H1 (cell line): ENCODE measurements at regions not wholly inside any gene's neighbourhood (a gene's known extent, or its start where the extent isn't known, plus 50 kb on each side); places are given as distances from the start of the nearest gene placed in this dataset.

Experiments used
- CTCF ChIA-PET: fragments of 300-600 bp; sonication (Branson Sonifier 250); formaldehyde crosslinking; loops from one replicate; lab custom pipeline; 2021; ENCODE audit not compliant: partially characterized antibody; lab: Charles Lee
- POLR2A ChIA-PET: fragments of 300-600 bp; sonication (Branson Sonifier 250); formaldehyde crosslinking; loops from one replicate; lab custom pipeline; 2021; ENCODE audit warnings: inconsistent platforms; ENCODE audit not compliant: partially characterized antibody; lab: Charles Lee
- DNase-seq, 2 experiments: peaks; one replicate each; pipeline versions ENCODE4 v3.0.0 to v3.0.0-alpha.2; 2010 to 2022; ENCODE audit warnings: low spot score in 2 of 2, low read depth in 1 of 2, mixed read lengths in 1 of 2
- FAIRE-seq: peaks from 2 replicates; lab custom pipeline; 2011; peaks lifted over from hg19 to GRCh38; lab: Jason Lieb, UNC
- H2AFZ ChIP-seq: 2 replicates; pipeline ENCODE4 v1.8.1; 2012; ENCODE audit warnings: low read length, inconsistent platforms
- H2AK5ac ChIP-seq: 2 replicates; pipeline ENCODE4 v1.6.1; 2013; ENCODE audit warnings: low read depth, low read length
- H2BK120ac ChIP-seq: replicated peaks from 2 replicates; pipeline ENCODE3; 2013; ENCODE audit warnings: low read depth, low read length, inconsistent platforms
- H2BK12ac ChIP-seq: 2 replicates; pipeline ENCODE4 v1.6.1; 2013; ENCODE audit warnings: low read depth, low read length
- H2BK15ac ChIP-seq: 2 replicates; pipeline ENCODE4 v1.6.1; 2013; ENCODE audit warnings: low read length
- H2BK20ac ChIP-seq: 2 replicates; pipeline ENCODE4 v1.6.1; 2013; ENCODE audit warnings: low read length
- H2BK5ac ChIP-seq: 2 replicates; pipeline ENCODE4 v1.6.1; 2013; ENCODE audit warnings: low read depth, low read length
- H3K14ac ChIP-seq: 2 replicates; pipeline ENCODE4 v1.6.1; 2013; ENCODE audit warnings: inconsistent platforms; ENCODE audit not compliant: insufficient read length
- H3K18ac ChIP-seq: 2 replicates; pipeline ENCODE4 v1.6.1; 2013; ENCODE audit warnings: low read length; ENCODE audit errors: extremely low read depth
- H3K23ac ChIP-seq: 2 replicates; pipeline ENCODE4 v1.6.1; 2013; ENCODE audit warnings: inconsistent platforms; ENCODE audit not compliant: insufficient read length
- H3K23me2 ChIP-seq: 2 replicates; pipeline ENCODE4 v1.6.1; 2013; ENCODE audit warnings: low read depth, low read length
- H3K27ac ChIP-seq: 2 replicates; pipeline ENCODE4 v1.6.1; 2011; ENCODE audit warnings: low read depth, low read length, inconsistent platforms
- H3K27me3 ChIP-seq, 4 experiments: replicated peaks in 1 of 4; 1 replicate in 1 of 4; 2 replicates in 3 of 4; pipeline versions ENCODE4 v1.6.1 to v1.8.1; 2011 to 2013; ENCODE audit warnings: low read length in 3 of 4, mild to moderate bottlenecking in 3 of 4, inconsistent platforms in 2 of 4, mixed read lengths in 2 of 4, moderate library complexity in 1 of 4; ENCODE audit not compliant: control insufficient read depth in 3 of 4, insufficient read depth in 3 of 4; ENCODE audit errors: extremely low read depth in 1 of 4
- H3K36me3 ChIP-seq, 4 experiments: 2 replicates each; pipeline versions ENCODE4 v1.6.1 to v1.8.1; 2011 to 2013; ENCODE audit warnings: mild to moderate bottlenecking in 4 of 4, low read length in 3 of 4, moderate library complexity in 2 of 4, control low read depth in 1 of 4, inconsistent platforms in 1 of 4; ENCODE audit not compliant: insufficient read depth in 4 of 4, control insufficient read depth in 2 of 4
- H3K4ac ChIP-seq: replicated peaks from 2 replicates; pipeline ENCODE3; 2013; ENCODE audit warnings: low read length, low read depth, mixed read lengths, inconsistent platforms; ENCODE audit not compliant: insufficient read length
- H3K4me1 ChIP-seq, 4 experiments: replicated peaks in 1 of 4; 1 replicate in 1 of 4; 2 replicates in 3 of 4; pipeline versions ENCODE4 v1.6.1 to v1.8.1; 2011 to 2013; ENCODE audit warnings: low read length in 3 of 4, inconsistent platforms in 2 of 4, mixed read lengths in 1 of 4; ENCODE audit not compliant: insufficient read depth in 4 of 4, control insufficient read depth in 3 of 4
- H3K4me2 ChIP-seq, 2 experiments: 2 replicates each; pipeline versions ENCODE4 v1.6.1 to v1.8.1; 2011 to 2013; ENCODE audit warnings: low read depth in 2 of 2, low read length in 2 of 2, control low read depth in 1 of 2, inconsistent platforms in 1 of 2, mild to moderate bottlenecking in 1 of 2; ENCODE audit not compliant: insufficient read depth in 1 of 2
- H3K4me3 ChIP-seq, 4 experiments: fragments of 200-600, 300-600 bp in 1 of 4; sonication (generic), shearing (Covaris generic), sonication (Bioruptor Twin) in 1 of 4; 2 replicates each; pipeline versions ENCODE4 v1.5.1 to v1.8.1; 2011 to 2016; ENCODE audit warnings: low read length in 4 of 4, low read depth in 3 of 4, control low read depth in 2 of 4, inconsistent platforms in 2 of 4, mild to moderate bottlenecking in 2 of 4, mixed read lengths in 1 of 4, moderate library complexity in 1 of 4; ENCODE audit not compliant: insufficient read depth in 2 of 4; ENCODE audit errors: extremely low read depth in 1 of 4
- H3K56ac ChIP-seq: replicated peaks from 2 replicates; pipeline ENCODE3; 2013; ENCODE audit warnings: low read depth, mild to moderate bottlenecking, mixed read lengths, low read length, inconsistent platforms; ENCODE audit not compliant: insufficient read length
- H3K79me1 ChIP-seq: 2 replicates; pipeline ENCODE4 v1.6.1; 2013; ENCODE audit warnings: low read depth, low read length, control low read depth
- H3K79me2 ChIP-seq, 2 experiments: 2 replicates each; pipeline versions ENCODE4 v1.6.1 to v1.8.1; 2012 to 2013; ENCODE audit warnings: low read length in 2 of 2, mild to moderate bottlenecking in 2 of 2, inconsistent platforms in 1 of 2; ENCODE audit not compliant: insufficient read depth in 2 of 2, control insufficient read depth in 1 of 2
- H3K9ac ChIP-seq, 4 experiments: replicated peaks in 1 of 4; 1 replicate in 1 of 4; 2 replicates in 3 of 4; pipeline versions ENCODE4 v1.6.1 to v1.8.1; 2011 to 2013; ENCODE audit warnings: low read depth in 3 of 4, low read length in 3 of 4, control low read depth in 2 of 4, mild to moderate bottlenecking in 2 of 4, moderate library complexity in 2 of 4, inconsistent platforms in 1 of 4; ENCODE audit errors: extremely low read depth in 1 of 4
- H3K9me3 ChIP-seq, 2 experiments: 2 replicates each; pipeline versions ENCODE4 v1.6.1 to v1.8.1; 2012 to 2013; ENCODE audit warnings: mild to moderate bottlenecking in 2 of 2, moderate library complexity in 2 of 2, control low read depth in 1 of 2, inconsistent platforms in 1 of 2, low read depth in 1 of 2, low read length in 1 of 2, mixed read lengths in 1 of 2; ENCODE audit not compliant: insufficient read depth in 2 of 2
- H4K20me1 ChIP-seq, 2 experiments: replicated peaks in 1 of 2; 2 replicates each; pipeline versions ENCODE3 to v1.8.1; 2011 to 2013; ENCODE audit warnings: inconsistent platforms in 2 of 2, low read length in 2 of 2, mild to moderate bottlenecking in 1 of 2; ENCODE audit not compliant: insufficient read depth in 2 of 2, control insufficient read depth in 1 of 2
- H4K5ac ChIP-seq: 2 replicates; pipeline ENCODE4 v1.6.1; 2013; ENCODE audit warnings: low read length, low read depth, mixed read lengths, inconsistent platforms; ENCODE audit not compliant: insufficient read length
- H4K8ac ChIP-seq: 2 replicates; pipeline ENCODE4 v1.8.0; 2013; ENCODE audit warnings: mild to moderate bottlenecking, moderate library complexity, low read length, inconsistent platforms; ENCODE audit not compliant: insufficient read depth; ENCODE audit errors: extremely low read depth
- H4K91ac ChIP-seq: replicated peaks from 2 replicates; pipeline ENCODE3; 2013; ENCODE audit warnings: low read length, mixed read lengths, inconsistent platforms; ENCODE audit not compliant: insufficient read length
- ASH2L ChIP-seq: fragments of 200-600, 300-600 bp; sonication (generic); IDR thresholded peaks from one replicate; pipeline ENCODE4 v1.7.1; 2017; ENCODE audit warnings: low read length
- CHD2 ChIP-seq: IDR thresholded peaks from 2 replicates; pipeline ENCODE4 v1.6.1; 2012; ENCODE audit warnings: low read length, improper control_type of control experiment
- EP300 ChIP-seq, 2 experiments: IDR thresholded peaks; 1 replicate in 1 of 2; 2 replicates in 1 of 2; pipeline ENCODE4 v1.6.1; 2011 to 2012; ENCODE audit warnings: low read depth in 2 of 2, low read length in 2 of 2, mild to moderate bottlenecking in 2 of 2, borderline replicate concordance in 1 of 2, inconsistent platforms in 1 of 2, moderate library complexity in 1 of 2
- GTF2F1 ChIP-seq: IDR thresholded peaks from 2 replicates; pipeline ENCODE4 v1.6.1; 2012; ENCODE audit warnings: low read depth, low read length, improper control_type of control experiment, borderline replicate concordance
- HDAC2 ChIP-seq, 2 experiments: fragments of 300-600 bp in 1 of 2; sonication (generic) in 1 of 2; IDR thresholded peaks; 2 replicates each; pipeline ENCODE4 v1.6.1; 2011 to 2012; ENCODE audit warnings: low read depth in 2 of 2, low read length in 2 of 2, mild to moderate bottlenecking in 2 of 2, moderate library complexity in 2 of 2, borderline replicate concordance in 1 of 2, inconsistent platforms in 1 of 2
- HDAC6 ChIP-seq: IDR thresholded peaks from one replicate; pipeline ENCODE4 v1.7.1; 2012; ENCODE audit warnings: low read depth, mild to moderate bottlenecking, inconsistent platforms, low read length, moderate library complexity
- JUN ChIP-seq: IDR thresholded peaks from 2 replicates; pipeline ENCODE4 v1.6.1; 2011; ENCODE audit warnings: low read depth, mild to moderate bottlenecking, improper control_type of control experiment, low read length
- KDM5A ChIP-seq: fragments of 200-600 bp; IDR thresholded peaks from 2 replicates; pipeline ENCODE4 v1.7.1; 2012; ENCODE audit warnings: mild to moderate bottlenecking, low read length, inconsistent platforms, mixed read lengths
- PHF8 ChIP-seq: fragments of 200-600 bp; sonication (generic); conservative IDR thresholded peaks from 2 replicates; pipeline ENCODE4 v1.7.1; 2012; ENCODE audit warnings: low read depth, mild to moderate bottlenecking, inconsistent platforms, low read length, moderate library complexity
- RBBP5 ChIP-seq: IDR thresholded peaks from 2 replicates; pipeline ENCODE4 v1.7.1; 2012; ENCODE audit warnings: low read depth, mild to moderate bottlenecking, inconsistent platforms, low read length, moderate library complexity, borderline replicate concordance
- SAP30 ChIP-seq: fragments of 300-600 bp; sonication (generic); IDR thresholded peaks from 2 replicates; pipeline ENCODE4 v1.7.1; 2012; ENCODE audit warnings: low read length, moderate library complexity, mild to moderate bottlenecking, inconsistent platforms; ENCODE audit not compliant: insufficient read depth, insufficient replicate concordance
- TBP ChIP-seq: IDR thresholded peaks from 2 replicates; pipeline ENCODE4 v1.6.1; 2011; ENCODE audit warnings: low read depth, low read length, improper control_type of control experiment
- TCF12 ChIP-seq: IDR thresholded peaks from 2 replicates; pipeline ENCODE4 v1.6.1; 2011; ENCODE audit warnings: low read depth, mild to moderate bottlenecking, low read length
- TEAD4 ChIP-seq: IDR thresholded peaks from 2 replicates; pipeline ENCODE4 v1.6.1; 2012; ENCODE audit warnings: low read depth, low read length, inconsistent platforms, mixed read lengths
- YY1 ChIP-seq: IDR thresholded peaks from 2 replicates; pipeline ENCODE4 v1.6.1; 2011; ENCODE audit warnings: low read depth, mild to moderate bottlenecking, low read length
- ZNF274 ChIP-seq: IDR thresholded peaks from 2 replicates; pipeline ENCODE4 v1.7.0; 2012; ENCODE audit warnings: low read length, borderline replicate concordance; ENCODE audit errors: extremely low read depth

- no peak for FAIRE-seq
- no peak overlapping the region for H3K27ac ChIP-seq
- POLR2A ChIA-PET = no interaction called here
- TF ChIP-seq RBBP5 = no peak
- no peak for TF ChIP-seq TCF12
- no peak for TF ChIP-seq CHD2
- TF ChIP-seq ASH2L = no peak
- no peak for TF ChIP-seq KDM5A
- no peak for TF ChIP-seq ZNF274
- no peak for TF ChIP-seq EP300 (IDR thresholded peaks at IDR 0.05; ENCODE audit: borderline replicate concordance in 1 of 2, low read depth in 2 of 2, low read length in 2 of 2)
- TF ChIP-seq TBP = no peak
- TF ChIP-seq HDAC6 = no peak
- TF ChIP-seq GTF2F1 = no peak
- no peak for TF ChIP-seq PHF8
- TF ChIP-seq YY1 = no peak
- TF ChIP-seq TEAD4 = no peak
- no peak for TF ChIP-seq SAP30
- no peak for TF ChIP-seq HDAC2 (IDR thresholded peaks at IDR 0.05; ENCODE audit: borderline replicate concordance in 1 of 2, low read depth in 2 of 2, low read length in 2 of 2)
- no peak for TF ChIP-seq JUN
These were observed 312.9 kb upstream of the SLITRK5 start for GRCh38 chr13:87358319-87358718.

More at GRCh38 chr13:87358319-87358718, 312.9 kb upstream of the SLITRK5 start:
- no peak overlapping the region for H2BK12ac ChIP-seq
- no peak overlapping the region for H3K4me3 ChIP-seq
- no peak for DNase-seq
- H3K9ac ChIP-seq = no peak overlapping the region
- no peak overlapping the region for H2BK120ac ChIP-seq
- no peak overlapping the region for H4K8ac ChIP-seq
- no peak overlapping the region for H3K14ac ChIP-seq
- no peak overlapping the region for H3K4ac ChIP-seq
- H3K4me1 ChIP-seq = no peaks in the 10 kb centered on the region
- no peaks in the 10 kb centered on the region for H4K20me1 ChIP-seq
- H4K5ac ChIP-seq = no peak overlapping the region
- no peak overlapping the region for H2BK15ac ChIP-seq
- no peaks in the 10 kb centered on the region for H3K27me3 ChIP-seq
- H3K79me2 ChIP-seq = no peaks in the 10 kb centered on the region
- CTCF ChIA-PET = no interaction called here
- no peaks in the 10 kb centered on the region for H3K79me1 ChIP-seq
- H4K91ac ChIP-seq = no peak overlapping the region
- H3K9me3 ChIP-seq = peaks cover 3 to 4% of the 10 kb centered on the region in 2 experiments; a peak in 1 of 4 replicates
- no peak overlapping the region for H3K56ac ChIP-seq
- H3K36me3 ChIP-seq = no peaks in the 10 kb centered on the region
- H2BK20ac ChIP-seq = no peak overlapping the region
- H2AFZ ChIP-seq = 0 out of 2 replicates have a peak overlapping the region, but pooled peaks have one; percentile 59
- no peak overlapping the region for H3K23ac ChIP-seq
- H2AK5ac ChIP-seq = no peak overlapping the region
- H3K23me2 ChIP-seq = no peaks in the 10 kb centered on the region
- no peak overlapping the region for H2BK5ac ChIP-seq
- H3K4me2 ChIP-seq = no peak overlapping the region
- no peak overlapping the region for H3K18ac ChIP-seq
